HG03469 (cell line): ENCODE measurements at regions not wholly inside any gene's neighbourhood (a gene's known extent, or its start where the extent isn't known, plus 50 kb on each side); places are given as distances from the start of the nearest gene placed in this dataset.

ENCODE experiments used
- ATAC-seq: cut with Tn5 transposase; IDR thresholded peaks from one replicate; pipeline ENCODE4 v1.9.1; 2021; ENCODE audit warnings: mild to moderate bottlenecking, moderate library complexity, moderate number of reproducible peaks; ENCODE audit not compliant: unreplicated experiment

- no peak for ATAC-seq
Observed at GRCh38 chr7:68442931-68443631, 1155.2 kb upstream of the AUTS2 start.

GRCh38 chr7:68444042-68444441, 1154.2 kb upstream of the AUTS2 start:
- no peak for ATAC-seq

- ATAC-seq = no peak
Observed at GRCh38 chr7:68444956-68445355, 1153.3 kb upstream of the AUTS2 start.

GRCh38 chr7:68446183-68446582, 1152.1 kb upstream of the AUTS2 start:
- no peak for ATAC-seq

GRCh38 chr7:68449099-68449498, 1149.2 kb upstream of the AUTS2 start:
- ATAC-seq = no peak

- ATAC-seq = no peak
Observed at GRCh38 chr7:68449816-68450215, 1148.5 kb upstream of the AUTS2 start.

GRCh38 chr7:68454931-68455330, 1143.3 kb upstream of the AUTS2 start:
- ATAC-seq = no peak

- ATAC-seq = no peak
Observed at GRCh38 chr7:68456469-68456868, 1141.8 kb upstream of the AUTS2 start.

- ATAC-seq = no peak
Observed at GRCh38 chr7:68457481-68457880, 1140.8 kb upstream of the AUTS2 start.

- ATAC-seq = no peak
Observed at GRCh38 chr7:68458010-68458908, 1140.0 kb upstream of the AUTS2 start.

- ATAC-seq = no peak
Observed at GRCh38 chr7:68461430-68461829, 1136.8 kb upstream of the AUTS2 start.

- ATAC-seq = no peak
Observed at GRCh38 chr7:68470836-68471435, 1127.3 kb upstream of the AUTS2 start.

GRCh38 chr7:68472688-68473087, 1125.6 kb upstream of the AUTS2 start:
- ATAC-seq = no peak

- no peak for ATAC-seq
Observed at GRCh38 chr7:68474661-68475216, 1123.5 kb upstream of the AUTS2 start.

- ATAC-seq = no peak
Observed at GRCh38 chr7:68476966-68477365, 1121.3 kb upstream of the AUTS2 start.

GRCh38 chr7:68478326-68478725, 1119.9 kb upstream of the AUTS2 start:
- ATAC-seq = no peak

GRCh38 chr7:68482800-68483199, 1115.5 kb upstream of the AUTS2 start:
- ATAC-seq = no peak

GRCh38 chr7:68484731-68485130, 1113.5 kb upstream of the AUTS2 start:
- ATAC-seq = no peak

- ATAC-seq = no peak
Observed at GRCh38 chr7:68485253-68485917, 1112.9 kb upstream of the AUTS2 start.

GRCh38 chr7:68488341-68489060, 1109.8 kb upstream of the AUTS2 start:
- no peak for ATAC-seq
